ENCODE measurements at regions not wholly inside any gene's neighbourhood (a gene's known extent, or its start where the extent isn't known, plus 50 kb on each side); places are given as distances from the start of the nearest gene placed in this dataset.

GRCh38 chr6:15802466-15802865 is 139.6 kb upstream of the DTNBP1 start:
- TF ChIP-seq SP1 (IDR thresholded peaks at IDR 0.05) (no peak), FOXA1 (IDR thresholded peaks at IDR 0.05) (no peak), SUZ12 (IDR thresholded peaks at IDR 0.05) (no peak), TARDBP (IDR thresholded peaks at IDR 0.05) (no peak), ELF4 (IDR thresholded peaks at IDR 0.05) (no peak), ARNT (IDR thresholded peaks at IDR 0.05) (no peak), FOXK2 (IDR thresholded peaks at IDR 0.05) (no peak), FOXM1 (IDR thresholded peaks at IDR 0.05; ENCODE audit: borderline replicate concordance) (no peak), PKNOX1 (IDR thresholded peaks at IDR 0.05) (no peak), HDGF (IDR thresholded peaks at IDR 0.05; ENCODE audit: borderline replicate concordance) (no peak), NFRKB (IDR thresholded peaks at IDR 0.05) (no peak), L3MBTL2 (conservative IDR thresholded peaks at IDR 0.05) (no peak), LEF1 (IDR thresholded peaks at IDR 0.05; ENCODE audit: borderline replicate concordance) (no peak)

All from HEK293T (cell line).